WTC11 (cell line): ENCODE measurements at regions not wholly inside any gene's neighbourhood (a gene's known extent, or its start where the extent isn't known, plus 50 kb on each side); places are given as distances from the start of the nearest gene placed in this dataset.

Experiments
- ATAC-seq: fragments of 200-7000 bp; cut with Tn5 transposase; 2 replicates; pipeline ENCODE4 v1.10.0; 2021; ENCODE audit warnings: mild to moderate bottlenecking, moderate library complexity
- CTCF ChIA-PET: fragments of 300-600 bp; sonication (Branson Sonifier 250); formaldehyde crosslinking; loops from one replicate; lab custom pipeline; 2021; ENCODE audit warnings: antibody characterized with exemption; lab: Charles Lee
- POLR2A ChIA-PET: fragments of 350-600 bp; sonication (Branson Sonifier 250); formaldehyde crosslinking; loops from one replicate; lab custom pipeline; 2021; ENCODE audit warnings: antibody characterized with exemption; lab: Charles Lee
- DNase-seq: peaks from one replicate; pipeline ENCODE4 v3.0.0; 2021; ENCODE audit warnings: low spot score
- H3K27ac Mint-ChIP-seq: 2 replicates; pipeline ENCODE4 v1.8.0; 2021; ENCODE audit warnings: mixed read lengths
- H3K27me3 Mint-ChIP-seq: 2 replicates; pipeline ENCODE4 v1.8.0; 2021; ENCODE audit warnings: low read depth, mild to moderate bottlenecking, moderate library complexity, mixed read lengths
- H3K36me3 Mint-ChIP-seq: 2 replicates; pipeline ENCODE4 v1.8.0; 2021; ENCODE audit warnings: mixed read lengths
- H3K4me1 Mint-ChIP-seq: 2 replicates; pipeline ENCODE4 v1.8.0; 2022; ENCODE audit warnings: mixed read lengths
- H3K4me3 Mint-ChIP-seq: 2 replicates; pipeline ENCODE4 v1.8.0; 2021; ENCODE audit warnings: mild to moderate bottlenecking, moderate library complexity, mixed read lengths
- H3K9me3 Mint-ChIP-seq: 2 replicates; pipeline ENCODE4 v1.8.0; 2021; ENCODE audit warnings: mixed read lengths
- AFF4 ChIP-seq: sonication (generic); formaldehyde crosslinking; IDR thresholded peaks from 2 replicates; pipeline ENCODE4 v1.8.1; 2023; ENCODE audit warnings: mild to moderate bottlenecking, missing genetic modification reagents, borderline replicate concordance
- E2F1 ChIP-seq: sonication (generic); formaldehyde crosslinking; IDR thresholded peaks from 2 replicates; pipeline ENCODE4 v1.8.0; 2022; ENCODE audit warnings: mild to moderate bottlenecking, missing genetic modification reagents
- ERG ChIP-seq: fragments of 250-450 bp; sonication (Bioruptor Pico); IDR thresholded peaks from 2 replicates; pipeline ENCODE4 v1.8.0; 2021; ENCODE audit warnings: mild to moderate bottlenecking
- GABPB1 ChIP-seq: sonication (generic); formaldehyde crosslinking; IDR thresholded peaks from 2 replicates; pipeline ENCODE4 v1.8.1; 2023; ENCODE audit warnings: mild to moderate bottlenecking, missing genetic modification reagents
- HMGA2 ChIP-seq: fragments of 250-450 bp; sonication (Bioruptor Pico); IDR thresholded peaks from 2 replicates; pipeline ENCODE4 v1.4.0; 2021; ENCODE audit warnings: mild to moderate bottlenecking, moderate library complexity
- JUN ChIP-seq: sonication (generic); formaldehyde crosslinking; IDR thresholded peaks from 2 replicates; pipeline ENCODE4 v1.8.0; 2023; ENCODE audit warnings: mild to moderate bottlenecking, missing genetic modification reagents
- MAX ChIP-seq: sonication (generic); formaldehyde crosslinking; IDR thresholded peaks from 2 replicates; pipeline ENCODE4 v1.8.0; 2022; ENCODE audit warnings: mild to moderate bottlenecking, missing genetic modification reagents
- NFE2L1 ChIP-seq: sonication (generic); formaldehyde crosslinking; IDR thresholded peaks from 2 replicates; pipeline ENCODE4 v1.8.1; 2023; ENCODE audit warnings: missing genetic modification reagents
- OVOL2 ChIP-seq: fragments of 250-450 bp; sonication (Bioruptor Pico); IDR thresholded peaks from 2 replicates; pipeline ENCODE4 v1.9.0; 2021; ENCODE audit warnings: mild to moderate bottlenecking, borderline replicate concordance
- SMAD3 ChIP-seq: sonication (generic); formaldehyde crosslinking; IDR thresholded peaks from 2 replicates; pipeline ENCODE4 v1.8.0; 2022; ENCODE audit warnings: missing genetic modification reagents, mild to moderate bottlenecking, borderline replicate concordance
- TEAD1 ChIP-seq: sonication (generic); formaldehyde crosslinking; IDR thresholded peaks from 2 replicates; pipeline ENCODE4 v1.8.0; 2022; ENCODE audit warnings: mild to moderate bottlenecking, missing genetic modification reagents
- USF1 ChIP-seq: sonication (generic); formaldehyde crosslinking; IDR thresholded peaks from 2 replicates; pipeline ENCODE4 v1.8.0; 2022; ENCODE audit warnings: mild to moderate bottlenecking, missing genetic modification reagents
- USF2 ChIP-seq: sonication (generic); formaldehyde crosslinking; IDR thresholded peaks from 2 replicates; pipeline ENCODE4 v1.8.1; 2023; ENCODE audit warnings: mild to moderate bottlenecking, missing genetic modification reagents, moderate library complexity
- ZBTB43 ChIP-seq: sonication (generic); formaldehyde crosslinking; IDR thresholded peaks from 2 replicates; pipeline ENCODE4 v1.8.1; 2023; ENCODE audit warnings: mild to moderate bottlenecking, missing genetic modification reagents
- ZNF263 ChIP-seq: sonication (generic); formaldehyde crosslinking; IDR thresholded peaks from 2 replicates; pipeline ENCODE4 v1.8.1; 2022; ENCODE audit warnings: low read depth, mild to moderate bottlenecking, moderate library complexity, missing genetic modification reagents
- ZNF396 ChIP-seq: fragments of 250-450 bp; sonication (Bioruptor Pico); IDR thresholded peaks from 2 replicates; pipeline ENCODE4 v1.8.0; 2021; ENCODE audit warnings: mild to moderate bottlenecking, moderate library complexity, borderline replicate concordance
- ZNF671 ChIP-seq: fragments of 250-450 bp; sonication (Bioruptor Pico); IDR thresholded peaks from 2 replicates; pipeline ENCODE4 v1.8.0; 2021; ENCODE audit warnings: mild to moderate bottlenecking

- ATAC-seq = peak; percentile 81
- H3K27me3 Mint-ChIP-seq = peaks cover 13% of the 10 kb centered on the region
- H3K4me3 Mint-ChIP-seq = no peak overlapping the region
- DNase-seq = no peak
- POLR2A ChIA-PET = interaction anchor here (1.0 kb wide), 1 partner anchor 10 kb away, joined by 3 read pairs; no protein-coding TSS in a partner anchor
- no peaks in the 10 kb centered on the region for H3K36me3 Mint-ChIP-seq
- no peak for TF ChIP-seq JUN (CRISPR knock-in tag)
- TF ChIP-seq AFF4 (CRISPR knock-in tag) = no peak
- no peak for TF ChIP-seq ZBTB43 (CRISPR knock-in tag)
- no peak for TF ChIP-seq MAX (CRISPR knock-in tag)
- TF ChIP-seq NFE2L1 = no peak
- TF ChIP-seq ZNF396 (CRISPR knock-in tag) = no peak
- TF ChIP-seq, all 79 proteins: peak for 0
- peaks cover 39% of the 10 kb centered on the region for H3K4me1 Mint-ChIP-seq
- H3K9me3 Mint-ChIP-seq = no peaks in the 10 kb centered on the region
- CTCF ChIA-PET = interaction anchor here (0.8 to 1.6 kb wide), 5 partner anchors 12 to 474 kb away, joined by 3 to 6 read pairs (median 4); no protein-coding TSS in a partner anchor
- H3K27ac Mint-ChIP-seq = no peak overlapping the region; the same call in 1 of the 2 replicates
These were observed 388.1 kb upstream of the ROBO2 start for GRCh38 chr3:76651784-76652183.

- ChIA-PET POLR2A (no interaction called here), CTCF (interaction anchor here (0.8 to 1.6 kb wide), 6 partner anchors 19 to 475 kb away, joined by 3 to 6 read pairs (median 3); no protein-coding TSS in a partner anchor)
- no peak overlapping the region for H3K27ac Mint-ChIP-seq
- no peaks in the 10 kb centered on the region for H3K36me3 Mint-ChIP-seq
- ATAC-seq (no peak), DNase-seq (no peak)
- no peak for TF ChIP-seq ZBTB43 (CRISPR knock-in tag)
- TF ChIP-seq OVOL2 = no peak
- H3K4me3 Mint-ChIP-seq = no peak overlapping the region
- no peaks in the 10 kb centered on the region for H3K9me3 Mint-ChIP-seq
- H3K4me1 Mint-ChIP-seq = peaks cover 37% of the 10 kb centered on the region
- peaks cover 13% of the 10 kb centered on the region for H3K27me3 Mint-ChIP-seq
These were observed 387.4 kb upstream of the ROBO2 start for GRCh38 chr3:76652524-76652923.

GRCh38 chr3:76653640-76654251 lies 386.2 kb upstream of the ROBO2 start:
- ATAC-seq (no peak), DNase-seq (no peak)
- no peaks in the 10 kb centered on the region for H3K36me3 Mint-ChIP-seq
- peaks cover 37% of the 10 kb centered on the region for H3K4me1 Mint-ChIP-seq
- ChIA-PET POLR2A (no interaction called here), CTCF (no interaction called here)
- no peak overlapping the region for H3K27ac Mint-ChIP-seq
- H3K27me3 Mint-ChIP-seq = peaks cover 13% of the 10 kb centered on the region
- no peaks in the 10 kb centered on the region for H3K9me3 Mint-ChIP-seq
- H3K4me3 Mint-ChIP-seq = no peak overlapping the region
- TF ChIP-seq HMGA2 (no peak), USF1 (CRISPR knock-in tag) (no peak), SMAD3 (no peak), ZBTB43 (CRISPR knock-in tag) (no peak), ZNF263 (CRISPR knock-in tag) (no peak), ZNF671 (no peak), USF2 (CRISPR knock-in tag) (no peak), OVOL2 (no peak), TEAD1 (no peak), MAX (CRISPR knock-in tag) (no peak), ERG (CRISPR knock-in tag) (no peak), E2F1 (CRISPR knock-in tag) (no peak), GABPB1 (CRISPR knock-in tag) (no peak)
